H9 (cell line): ENCODE measurements at regions not wholly inside any gene's neighbourhood (a gene's known extent, or its start where the extent isn't known, plus 50 kb on each side); places are given as distances from the start of the nearest gene placed in this dataset.
A peak's percentile ranks its signal among the peaks of the same experiment; 100 is the strongest.
"Not testable (repeated sequence)": the region's sequence is repeated elsewhere in the genome, so short reads cannot be mapped to it uniquely, and the experiment has no call there.

ENCODE experiments used
- DNase-seq: peaks from one replicate; pipeline ENCODE4 v3.0.0-alpha.2; 2017
- H2AFZ ChIP-seq: one replicate; pipeline ENCODE4 v1.6.1; 2013; ENCODE audit warnings: mild to moderate bottlenecking, low read length, control low read depth, moderate library complexity
- H2AK5ac ChIP-seq: 2 replicates; pipeline ENCODE4 v1.6.1; 2013; ENCODE audit warnings: low read length, control low read depth, mixed read lengths; ENCODE audit not compliant: insufficient read length
- H2BK120ac ChIP-seq: one replicate; pipeline ENCODE4 v1.6.1; 2013; ENCODE audit warnings: low read depth, mild to moderate bottlenecking, low read length, control low read depth, inconsistent platforms; ENCODE audit not compliant: poor library complexity, severe bottlenecking
- H2BK12ac ChIP-seq: 2 replicates; pipeline ENCODE4 v1.6.1; 2013; ENCODE audit warnings: low read length, control low read depth, mixed read lengths, low read depth; ENCODE audit not compliant: insufficient read length
- H2BK15ac ChIP-seq: 2 replicates; pipeline ENCODE4 v1.6.1; 2013; ENCODE audit warnings: low read depth, low read length, control low read depth
- H2BK20ac ChIP-seq: one replicate; pipeline ENCODE4 v1.6.1; 2013; ENCODE audit warnings: low read depth, mild to moderate bottlenecking, low read length, control low read depth, inconsistent platforms; ENCODE audit not compliant: poor library complexity, severe bottlenecking
- H2BK5ac ChIP-seq: 2 replicates; pipeline ENCODE4 v1.6.1; 2013; ENCODE audit warnings: low read length, control low read depth, mixed read lengths; ENCODE audit not compliant: insufficient read length
- H3K14ac ChIP-seq: 2 replicates; pipeline ENCODE4 v1.6.1; 2013; ENCODE audit warnings: low read length, control low read depth; ENCODE audit not compliant: insufficient read depth
- H3K18ac ChIP-seq: 2 replicates; pipeline ENCODE4 v1.6.1; 2013; ENCODE audit warnings: low read depth, mild to moderate bottlenecking, mixed read lengths, low read length, control low read depth; ENCODE audit not compliant: insufficient read length
- H3K23ac ChIP-seq: 2 replicates; pipeline ENCODE4 v1.6.1; 2013; ENCODE audit warnings: low read length, control low read depth, mixed read lengths, low read depth; ENCODE audit not compliant: insufficient read length
- H3K23me2 ChIP-seq: 2 replicates; pipeline ENCODE4 v1.6.1; 2013; ENCODE audit warnings: low read depth, mild to moderate bottlenecking, mixed read lengths, low read length, control low read depth; ENCODE audit not compliant: insufficient read length, poor library complexity, severe bottlenecking
- H3K27ac ChIP-seq: 2 replicates; pipeline ENCODE4 v1.5.1; 2013; ENCODE audit warnings: low read length, control low read depth, mixed read lengths, low read depth; ENCODE audit not compliant: insufficient read length
- H3K27me3 ChIP-seq: 2 replicates; pipeline ENCODE4 v1.6.1; 2013; ENCODE audit warnings: low read length, control low read depth, inconsistent platforms; ENCODE audit not compliant: insufficient read depth
- H3K4ac ChIP-seq: 2 replicates; pipeline ENCODE4 v1.6.1; 2013; ENCODE audit warnings: low read depth, mild to moderate bottlenecking, control low read depth, inconsistent platforms, low read length, moderate library complexity
- H3K4me1 ChIP-seq: 2 replicates; pipeline ENCODE4 v1.6.1; 2013; ENCODE audit warnings: low read length, control low read depth, inconsistent platforms; ENCODE audit not compliant: insufficient read depth
- H3K4me2 ChIP-seq: 2 replicates; pipeline ENCODE4 v1.6.1; 2013; ENCODE audit warnings: low read length, control low read depth, mixed read lengths; ENCODE audit not compliant: insufficient read length, insufficient read depth
- H3K56ac ChIP-seq: 2 replicates; pipeline ENCODE4 v1.6.1; 2013; ENCODE audit warnings: low read depth, mild to moderate bottlenecking, mixed read lengths, low read length, control low read depth; ENCODE audit not compliant: insufficient read length
- H3K79me1 ChIP-seq: 2 replicates; pipeline ENCODE4 v1.6.1; 2013; ENCODE audit warnings: low read depth, mild to moderate bottlenecking, moderate library complexity, low read length, control low read depth, inconsistent platforms; ENCODE audit not compliant: insufficient read depth, poor library complexity, severe bottlenecking
- H3K79me2 ChIP-seq: 2 replicates; pipeline ENCODE4 v1.6.1; 2013; ENCODE audit warnings: low read length, control low read depth, inconsistent platforms; ENCODE audit not compliant: insufficient read depth
- H3K9ac ChIP-seq: 2 replicates; pipeline ENCODE4 v1.6.1; 2013; ENCODE audit warnings: low read length, control low read depth, mixed read lengths; ENCODE audit not compliant: insufficient read length; ENCODE audit errors: extremely low read depth
- H3K9me3 ChIP-seq: one replicate; pipeline ENCODE4 v1.6.1; 2013; ENCODE audit warnings: low read depth, low read length, inconsistent platforms; ENCODE audit not compliant: control insufficient read depth
- H3T11ph ChIP-seq: one replicate; pipeline ENCODE4 v1.6.1; 2013; ENCODE audit warnings: mild to moderate bottlenecking, low read length, control low read depth, inconsistent platforms
- H4K20me1 ChIP-seq: one replicate; pipeline ENCODE4 v1.6.1; 2013; ENCODE audit not compliant: control insufficient read depth, insufficient read length, insufficient read depth
- H4K5ac ChIP-seq: 2 replicates; pipeline ENCODE4 v1.6.1; 2013; ENCODE audit warnings: low read depth, mild to moderate bottlenecking, mixed read lengths, low read length, control low read depth; ENCODE audit not compliant: insufficient read length
- H4K8ac ChIP-seq: replicated peaks from 2 replicates; pipeline ENCODE4 v1.6.1; 2013; ENCODE audit warnings: low read length, control low read depth, mixed read lengths, low read depth; ENCODE audit not compliant: insufficient read length
- H4K91ac ChIP-seq: 2 replicates; pipeline ENCODE4 v1.6.1; 2013; ENCODE audit warnings: low read depth, mild to moderate bottlenecking, moderate library complexity, mixed read lengths, low read length, control low read depth; ENCODE audit not compliant: insufficient read length
- H3K27ac Mint-ChIP-seq, 3 experiments: 2 replicates in 2 of 3; 3 replicates in 1 of 3; pipeline ENCODE4 v1.8.0; 2020 to 2021; ENCODE audit warnings: mixed read lengths in 3 of 3, mild to moderate bottlenecking in 1 of 3, moderate library complexity in 1 of 3
- H3K27me3 Mint-ChIP-seq: 2 replicates; pipeline ENCODE4 v1.8.0; 2021; ENCODE audit warnings: low read depth, mild to moderate bottlenecking, moderate library complexity, mixed read lengths
- H3K36me3 Mint-ChIP-seq, 3 experiments: 2 replicates in 2 of 3; 3 replicates in 1 of 3; pipeline ENCODE4 v1.8.0; 2020 to 2021; ENCODE audit warnings: low read depth in 3 of 3, mixed read lengths in 3 of 3; ENCODE audit not compliant: insufficient read depth in 1 of 3
- H3K4me1 Mint-ChIP-seq, 2 experiments: 2 replicates each; pipeline ENCODE4 v1.8.0; 2020; ENCODE audit warnings: mixed read lengths in 2 of 2
- H3K4me3 Mint-ChIP-seq, 2 experiments: 2 replicates in 1 of 2; 3 replicates in 1 of 2; pipeline ENCODE4 v1.8.0; 2020 to 2021; ENCODE audit warnings: mild to moderate bottlenecking in 2 of 2, mixed read lengths in 2 of 2, moderate library complexity in 1 of 2
- H3K9me3 Mint-ChIP-seq, 2 experiments: 2 replicates in 1 of 2; 3 replicates in 1 of 2; pipeline ENCODE4 v1.8.0; 2020; ENCODE audit warnings: mild to moderate bottlenecking in 2 of 2, mixed read lengths in 2 of 2, moderate library complexity in 1 of 2
- WGBS: extraction: QIAGEN DNeasy Blood & Tissue Kit; methylation state at CpG from one replicate; pipeline ENCODE4 v1.1.7; 2013; ENCODE audit warnings: missing lambda C conversion rate, low lambda C conversion rate, mixed read lengths; ENCODE audit not compliant: insufficient read length; ENCODE audit errors: extremely low coverage; 5-methylcytosine and 5-hydroxymethylcytosine counted together
- TF ChIP-seq, protein P1 (sequence below): fragments of 200-600 bp; sonication (generic); conservative IDR thresholded peaks from 3 replicates; pipeline ENCODE4 v1.8.0; 2021; ENCODE audit warnings: antibody characterized with exemption, mild to moderate bottlenecking

GRCh38 chr15:87549296-87549695 is 707.2 kb downstream of the NTRK3 start:
- TF ChIP-seq, protein P1, sequence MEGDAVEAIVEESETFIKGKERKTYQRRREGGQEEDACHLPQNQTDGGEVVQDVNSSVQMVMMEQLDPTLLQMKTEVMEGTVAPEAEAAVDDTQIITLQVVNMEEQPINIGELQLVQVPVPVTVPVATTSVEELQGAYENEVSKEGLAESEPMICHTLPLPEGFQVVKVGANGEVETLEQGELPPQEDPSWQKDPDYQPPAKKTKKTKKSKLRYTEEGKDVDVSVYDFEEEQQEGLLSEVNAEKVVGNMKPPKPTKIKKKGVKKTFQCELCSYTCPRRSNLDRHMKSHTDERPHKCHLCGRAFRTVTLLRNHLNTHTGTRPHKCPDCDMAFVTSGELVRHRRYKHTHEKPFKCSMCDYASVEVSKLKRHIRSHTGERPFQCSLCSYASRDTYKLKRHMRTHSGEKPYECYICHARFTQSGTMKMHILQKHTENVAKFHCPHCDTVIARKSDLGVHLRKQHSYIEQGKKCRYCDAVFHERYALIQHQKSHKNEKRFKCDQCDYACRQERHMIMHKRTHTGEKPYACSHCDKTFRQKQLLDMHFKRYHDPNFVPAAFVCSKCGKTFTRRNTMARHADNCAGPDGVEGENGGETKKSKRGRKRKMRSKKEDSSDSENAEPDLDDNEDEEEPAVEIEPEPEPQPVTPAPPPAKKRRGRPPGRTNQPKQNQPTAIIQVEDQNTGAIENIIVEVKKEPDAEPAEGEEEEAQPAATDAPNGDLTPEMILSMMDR: no peak
- no peak overlapping the region for H3K9ac ChIP-seq
- no peaks in the 10 kb centered on the region for H3K23me2 ChIP-seq
- no peak overlapping the region for H3K4ac ChIP-seq
- no peak overlapping the region for H4K8ac ChIP-seq
- H3K9me3 Mint-ChIP-seq: peaks cover 0 to 5% of the 10 kb centered on the region in 2 experiments; a peak in 2 of 5 replicates
- H3K56ac ChIP-seq: no peak overlapping the region
- no peak overlapping the region for H3T11ph ChIP-seq
- H4K5ac ChIP-seq: no peak overlapping the region
- no peak overlapping the region for H3K14ac ChIP-seq
- H2AK5ac ChIP-seq: no peak overlapping the region
- no peak overlapping the region for H3K23ac ChIP-seq
- no peak overlapping the region for H3K18ac ChIP-seq
- no peak overlapping the region for H2BK5ac ChIP-seq
- H3K36me3 Mint-ChIP-seq: no peaks in the 10 kb centered on the region
- H3K4me3 Mint-ChIP-seq: no peak overlapping the region
- H3K9me3 ChIP-seq: no peaks in the 10 kb centered on the region
- H3K27me3 Mint-ChIP-seq: no peaks in the 10 kb centered on the region
- H3K27ac ChIP-seq: no peak overlapping the region
- DNase-seq: no peak
- H3K79me2 ChIP-seq: no peaks in the 10 kb centered on the region
- no peaks in the 10 kb centered on the region for H3K27me3 ChIP-seq
- H3K27ac Mint-ChIP-seq: no peak overlapping the region
- no peaks in the 10 kb centered on the region for H3K4me1 ChIP-seq
- H2BK12ac ChIP-seq: no peak overlapping the region
- H3K4me2 ChIP-seq: no peak overlapping the region
- H2BK20ac ChIP-seq: no peak overlapping the region
- H2BK120ac ChIP-seq: no peak overlapping the region
- no peaks in the 10 kb centered on the region for H3K4me1 Mint-ChIP-seq
- H4K20me1 ChIP-seq: no peaks in the 10 kb centered on the region
- no peak overlapping the region for H4K91ac ChIP-seq
- no peak overlapping the region for H2AFZ ChIP-seq
- no peaks in the 10 kb centered on the region for H3K79me1 ChIP-seq
- H2BK15ac ChIP-seq: no peak overlapping the region

- not testable (repeated sequence) for DNase-seq, H3K56ac ChIP-seq, H3K27ac ChIP-seq, H3K23ac ChIP-seq, H4K5ac ChIP-seq, H2BK15ac ChIP-seq, H3K9me3 Mint-ChIP-seq, H4K8ac ChIP-seq, H3K9ac ChIP-seq, H4K91ac ChIP-seq, H4K20me1 ChIP-seq, H2BK5ac ChIP-seq, H3K4me2 ChIP-seq, H3K4me3 Mint-ChIP-seq, H3K14ac ChIP-seq, H3K9me3 ChIP-seq, H3K36me3 Mint-ChIP-seq, H3T11ph ChIP-seq, H3K23me2 ChIP-seq, H3K27me3 Mint-ChIP-seq, H2BK20ac ChIP-seq, H3K4ac ChIP-seq, H3K27me3 ChIP-seq, H3K79me2 ChIP-seq, H3K18ac ChIP-seq, H2BK120ac ChIP-seq, H2BK12ac ChIP-seq, H2AFZ ChIP-seq, H2AK5ac ChIP-seq, H3K79me1 ChIP-seq, H3K4me1 Mint-ChIP-seq, H3K4me1 ChIP-seq
- WGBS: no CpG with 5 or more reads among the region's 14 CpGs
- peak overlapping the region in 1 of 3 experiments; percentile 77; a peak in 1 of 7 replicates for H3K27ac Mint-ChIP-seq
These were observed 707.9 kb downstream of the NTRK3 start for GRCh38 chr15:87548590-87548989.
